ENCODE measurements at regions not wholly inside any gene's neighbourhood (a gene's known extent, or its start where the extent isn't known, plus 50 kb on each side); places are given as distances from the start of the nearest gene placed in this dataset.

GRCh38 chr7:8829100-8829499 is 395.7 kb downstream of the NXPH1 start:
- dilution Hi-C loops (cut with MboI; ENCODE audit: extremely low pct_ligation_motif_present, low sequenced_read_pairs), result no loop called here
- FAIRE-seq (no peak), DNase-seq (ENCODE audit: low read depth, low spot score) (no peak)

GRCh38 chr7:8831376-8831775 is 398.0 kb downstream of the NXPH1 start:
- no peak for DNase-seq (ENCODE audit: low read depth, low spot score)
- TF ChIP-seq, protein P1, sequence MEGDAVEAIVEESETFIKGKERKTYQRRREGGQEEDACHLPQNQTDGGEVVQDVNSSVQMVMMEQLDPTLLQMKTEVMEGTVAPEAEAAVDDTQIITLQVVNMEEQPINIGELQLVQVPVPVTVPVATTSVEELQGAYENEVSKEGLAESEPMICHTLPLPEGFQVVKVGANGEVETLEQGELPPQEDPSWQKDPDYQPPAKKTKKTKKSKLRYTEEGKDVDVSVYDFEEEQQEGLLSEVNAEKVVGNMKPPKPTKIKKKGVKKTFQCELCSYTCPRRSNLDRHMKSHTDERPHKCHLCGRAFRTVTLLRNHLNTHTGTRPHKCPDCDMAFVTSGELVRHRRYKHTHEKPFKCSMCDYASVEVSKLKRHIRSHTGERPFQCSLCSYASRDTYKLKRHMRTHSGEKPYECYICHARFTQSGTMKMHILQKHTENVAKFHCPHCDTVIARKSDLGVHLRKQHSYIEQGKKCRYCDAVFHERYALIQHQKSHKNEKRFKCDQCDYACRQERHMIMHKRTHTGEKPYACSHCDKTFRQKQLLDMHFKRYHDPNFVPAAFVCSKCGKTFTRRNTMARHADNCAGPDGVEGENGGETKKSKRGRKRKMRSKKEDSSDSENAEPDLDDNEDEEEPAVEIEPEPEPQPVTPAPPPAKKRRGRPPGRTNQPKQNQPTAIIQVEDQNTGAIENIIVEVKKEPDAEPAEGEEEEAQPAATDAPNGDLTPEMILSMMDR (optimal IDR thresholded peaks at IDR 0.05 in 1 of 3, IDR thresholded peaks at IDR 0.05 in 1 of 3, conservative IDR thresholded peaks at IDR 0.05 in 1 of 3; ENCODE audit: extremely low read depth in 1 of 3, insufficient read depth in 2 of 3, low read length in 3 of 3), result no peak
- TF ChIP-seq EZH2 (IDR thresholded peaks at IDR 0.05; ENCODE audit: low read length), result no peak
- H3K27me3 ChIP-seq (ENCODE audit: control insufficient read depth, extremely low read depth, insufficient read depth, low read length), result no peaks in the 10 kb centered on the region

More at GRCh38 chr7:8829100-8829499, 395.7 kb downstream of the NXPH1 start:
- H4K20me1 ChIP-seq (ENCODE audit: control insufficient read depth, extremely low read depth, insufficient read depth, low read length), result no peaks in the 10 kb centered on the region
- H3K9me1 ChIP-seq (ENCODE audit: control insufficient read depth, extremely low read depth, insufficient read depth, low read length), result no peaks in the 10 kb centered on the region
- no peaks in the 10 kb centered on the region for H3K4me1 ChIP-seq (ENCODE audit: control insufficient read depth, extremely low read depth, insufficient read depth, low read length)
- no peaks in the 10 kb centered on the region for H3K9me3 ChIP-seq (ENCODE audit: control insufficient read depth, low read depth, low read length)
- no peak overlapping the region for H2AFZ ChIP-seq (ENCODE audit: control insufficient read depth, low read length)
- H3K4me2 ChIP-seq (ENCODE audit: control insufficient read depth, extremely low read depth, insufficient read depth, low read depth, low read length), result no peak overlapping the region
- H3K27ac ChIP-seq (ENCODE audit: control insufficient read depth, insufficient read depth, low read length), result no peak overlapping the region
- H3K36me3 ChIP-seq (ENCODE audit: control insufficient read depth in 2 of 2, extremely low read depth in 1 of 2, insufficient read depth in 2 of 2, low read length in 2 of 2), result no peaks in the 10 kb centered on the region
- H3K79me2 ChIP-seq (ENCODE audit: control insufficient read depth, insufficient read depth, low read length), result no peaks in the 10 kb centered on the region
- H3K9ac ChIP-seq (ENCODE audit: control insufficient read depth, extremely low read depth, insufficient read depth, low read length), result no peak overlapping the region
- H3K4me3 ChIP-seq (ENCODE audit: control insufficient read depth in 2 of 3, extremely low read depth in 1 of 3, insufficient read depth in 2 of 3, low read depth in 1 of 3, low read length in 3 of 3), result no peak overlapping the region
- no peaks in the 10 kb centered on the region for H3K27me3 ChIP-seq (ENCODE audit: control insufficient read depth, extremely low read depth, insufficient read depth, low read length)
- no peak for TF ChIP-seq EZH2 (IDR thresholded peaks at IDR 0.05; ENCODE audit: low read length)
- TF ChIP-seq, protein P1 (optimal IDR thresholded peaks at IDR 0.05 in 1 of 3, IDR thresholded peaks at IDR 0.05 in 1 of 3, conservative IDR thresholded peaks at IDR 0.05 in 1 of 3; ENCODE audit: extremely low read depth in 1 of 3, insufficient read depth in 2 of 3, low read length in 3 of 3), result no peak

More at GRCh38 chr7:8831376-8831775, 398.0 kb downstream of the NXPH1 start:
- Histone ChIP-seq H3K27ac (ENCODE audit: control insufficient read depth, insufficient read depth, low read length) (no peak overlapping the region), H2AFZ (ENCODE audit: control insufficient read depth, low read length) (no peak overlapping the region), H3K9ac (ENCODE audit: control insufficient read depth, extremely low read depth, insufficient read depth, low read length) (no peak overlapping the region), H3K4me1 (ENCODE audit: control insufficient read depth, extremely low read depth, insufficient read depth, low read length) (no peaks in the 10 kb centered on the region), H4K20me1 (ENCODE audit: control insufficient read depth, extremely low read depth, insufficient read depth, low read length) (no peaks in the 10 kb centered on the region), H3K79me2 (ENCODE audit: control insufficient read depth, insufficient read depth, low read length) (no peaks in the 10 kb centered on the region), H3K9me3 (ENCODE audit: control insufficient read depth, low read depth, low read length) (no peaks in the 10 kb centered on the region), H3K4me2 (ENCODE audit: control insufficient read depth, extremely low read depth, insufficient read depth, low read depth, low read length) (no peak overlapping the region), H3K4me3 (ENCODE audit: control insufficient read depth in 2 of 3, extremely low read depth in 1 of 3, insufficient read depth in 2 of 3, low read depth in 1 of 3, low read length in 3 of 3) (no peak overlapping the region), H3K36me3 (ENCODE audit: control insufficient read depth in 2 of 2, extremely low read depth in 1 of 2, insufficient read depth in 2 of 2, low read length in 2 of 2) (no peaks in the 10 kb centered on the region), H3K9me1 (ENCODE audit: control insufficient read depth, extremely low read depth, insufficient read depth, low read length) (no peaks in the 10 kb centered on the region)
- dilution Hi-C loops (cut with MboI; ENCODE audit: extremely low pct_ligation_motif_present, low sequenced_read_pairs), result no loop called here
- no peak for FAIRE-seq

Measured in keratinocyte (primary cell).